ENCODE measurements at regions not wholly inside any gene's neighbourhood (a gene's known extent, or its start where the extent isn't known, plus 50 kb on each side); places are given as distances from the start of the nearest gene placed in this dataset.
"Not testable (repeated sequence)": the region's sequence is repeated elsewhere in the genome, so short reads cannot be mapped to it uniquely, and the experiment has no call there.

GRCh38 chr21:10368323-10368798, 153.0 kb upstream of the TPTE start:
- H3K4me2 ChIP-seq (ENCODE audit: unreplicated experiment); H3K4me1 ChIP-seq (ENCODE audit: insufficient read depth); in situ Hi-C loops (cut with MboI); H3K9ac ChIP-seq; DNase-seq; H3K79me2 ChIP-seq (ENCODE audit: insufficient read depth); H3K9me3 ChIP-seq (ENCODE audit: low read depth); H4K20me1 ChIP-seq (ENCODE audit: insufficient read depth); H2AFZ ChIP-seq; H3K27ac ChIP-seq; H3K9me2 ChIP-seq (ENCODE audit: insufficient read depth); H3K4me3 ChIP-seq; H3K27me3 ChIP-seq (replicated peaks; ENCODE audit: insufficient read depth); H3F3A ChIP-seq (ENCODE audit: insufficient read depth); H3K36me3 ChIP-seq (ENCODE audit: low read depth): not testable (repeated sequence)
- 39 to 42% methylated on average over 16 of the region's 16 CpGs for WGBS, 2 experiments (ENCODE audit: low coverage in 1 of 2, low lambda C conversion rate in 2 of 2, missing lambda C conversion rate in 2 of 2)

DNA sequence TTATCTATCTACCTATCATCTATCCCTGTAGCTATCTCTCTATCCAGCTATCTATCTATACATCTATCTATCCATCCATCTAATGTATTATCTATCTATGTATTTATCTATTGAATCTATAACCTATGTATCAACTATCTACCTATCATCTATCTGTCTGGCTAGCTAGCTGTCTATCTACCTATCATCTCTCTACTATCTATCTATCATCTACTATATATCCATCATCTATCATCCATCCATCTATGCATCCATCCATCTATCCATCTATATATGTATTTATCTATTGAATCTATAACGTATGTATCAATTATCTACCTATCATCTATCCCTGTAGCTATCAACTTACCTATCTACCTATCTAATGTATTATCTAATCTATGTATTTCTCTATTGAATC, 152.1 kb upstream of the TPTE start:
- H3K4me2 ChIP-seq (ENCODE audit: unreplicated experiment); H3K9me2 ChIP-seq (ENCODE audit: insufficient read depth); H3K36me3 ChIP-seq (ENCODE audit: low read depth); H3K9me3 ChIP-seq (ENCODE audit: low read depth); H3K4me3 ChIP-seq; H3F3A ChIP-seq (ENCODE audit: insufficient read depth); H3K4me1 ChIP-seq (ENCODE audit: insufficient read depth); H3K79me2 ChIP-seq (ENCODE audit: insufficient read depth); H2AFZ ChIP-seq; in situ Hi-C loops (cut with MboI); DNase-seq; H4K20me1 ChIP-seq (ENCODE audit: insufficient read depth); H3K27me3 ChIP-seq (replicated peaks; ENCODE audit: insufficient read depth); H3K9ac ChIP-seq; H3K27ac ChIP-seq: not testable (repeated sequence)
- WGBS, 2 experiments (ENCODE audit: low coverage in 1 of 2, low lambda C conversion rate in 2 of 2, missing lambda C conversion rate in 2 of 2), result 29% methylated on average over 1 of the region's 1 CpG

DNA sequence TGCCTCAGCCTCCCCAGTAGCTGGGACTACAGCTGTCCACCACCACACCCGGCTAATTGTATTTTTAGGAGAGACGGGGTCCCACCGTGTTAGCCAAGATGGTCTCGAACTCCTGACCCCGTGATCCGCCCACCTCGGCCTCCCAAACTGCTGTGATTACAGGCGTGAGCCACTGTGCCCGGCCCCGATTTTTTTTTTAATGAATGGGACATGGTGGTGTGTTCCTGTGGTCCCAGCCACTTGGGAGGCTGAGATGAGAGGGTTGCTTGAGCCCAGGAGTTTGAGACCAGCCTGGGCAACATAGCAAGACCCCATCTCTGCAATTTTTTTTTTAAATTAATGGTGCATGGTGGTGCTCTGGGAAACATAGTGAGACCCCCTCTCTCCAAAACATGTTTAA, 143.6 kb upstream of the TPTE start:
- H3K27me3 ChIP-seq (replicated peaks; ENCODE audit: insufficient read depth); H4K20me1 ChIP-seq (ENCODE audit: insufficient read depth); H3K9me3 ChIP-seq (ENCODE audit: low read depth); H3K27ac ChIP-seq; H3K9ac ChIP-seq; H3F3A ChIP-seq (ENCODE audit: insufficient read depth); H3K4me2 ChIP-seq (ENCODE audit: unreplicated experiment); H2AFZ ChIP-seq; DNase-seq; H3K9me2 ChIP-seq (ENCODE audit: insufficient read depth); in situ Hi-C loops (cut with MboI); H3K79me2 ChIP-seq (ENCODE audit: insufficient read depth); H3K4me1 ChIP-seq (ENCODE audit: insufficient read depth); H3K36me3 ChIP-seq (ENCODE audit: low read depth); H3K4me3 ChIP-seq: not testable (repeated sequence)
- 31 to 35% methylated on average over 10 of the region's 10 CpGs for WGBS, 2 experiments (ENCODE audit: low coverage in 1 of 2, low lambda C conversion rate in 2 of 2, missing lambda C conversion rate in 2 of 2)

- H3K79me2 ChIP-seq (ENCODE audit: insufficient read depth); H3K36me3 ChIP-seq (ENCODE audit: low read depth); H3K9me2 ChIP-seq (ENCODE audit: insufficient read depth); H3K4me2 ChIP-seq (ENCODE audit: unreplicated experiment); DNase-seq; in situ Hi-C loops (cut with MboI); H2AFZ ChIP-seq; H3K27ac ChIP-seq; H3K9me3 ChIP-seq (ENCODE audit: low read depth); H3K9ac ChIP-seq; H3K4me3 ChIP-seq; H3F3A ChIP-seq (ENCODE audit: insufficient read depth); H3K4me1 ChIP-seq (ENCODE audit: insufficient read depth); H3K27me3 ChIP-seq (replicated peaks; ENCODE audit: insufficient read depth); H4K20me1 ChIP-seq (ENCODE audit: insufficient read depth): not testable (repeated sequence)
- whole genome bisulfite sequencing, 2 experiments (ENCODE audit: low coverage in 1 of 2, low lambda C conversion rate in 2 of 2, missing lambda C conversion rate in 2 of 2), result 45 to 47% methylated on average over 9 of the region's 9 CpGs
Measured at GRCh38 chr21:10379816-10380215, 141.6 kb upstream of the TPTE start.

DNA sequence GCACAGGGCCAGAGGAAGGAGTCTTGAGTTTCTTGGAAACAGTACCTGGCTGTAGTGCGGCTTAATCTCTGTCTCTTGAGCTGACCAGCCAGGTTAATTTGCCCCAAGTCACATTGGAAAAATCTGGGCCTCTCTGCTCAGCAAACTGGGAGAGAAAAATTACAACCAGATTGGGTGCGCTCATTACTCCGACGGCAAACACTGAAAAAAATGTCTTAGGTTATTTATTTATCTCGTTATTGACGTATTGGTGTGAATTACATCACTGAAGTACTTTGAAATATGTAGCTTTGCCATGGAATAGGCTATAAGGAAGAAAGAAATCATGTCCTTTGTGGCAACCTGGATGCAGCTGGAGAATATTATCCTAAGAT, 139.7 kb upstream of the TPTE start:
- H3K4me2 ChIP-seq (ENCODE audit: unreplicated experiment); H3F3A ChIP-seq (ENCODE audit: insufficient read depth); H3K4me3 ChIP-seq; H2AFZ ChIP-seq; H4K20me1 ChIP-seq (ENCODE audit: insufficient read depth); H3K4me1 ChIP-seq (ENCODE audit: insufficient read depth); H3K9me3 ChIP-seq (ENCODE audit: low read depth); DNase-seq; H3K27me3 ChIP-seq (replicated peaks; ENCODE audit: insufficient read depth); H3K79me2 ChIP-seq (ENCODE audit: insufficient read depth); H3K9me2 ChIP-seq (ENCODE audit: insufficient read depth); H3K36me3 ChIP-seq (ENCODE audit: low read depth); H3K27ac ChIP-seq; H3K9ac ChIP-seq; in situ Hi-C loops (cut with MboI): not testable (repeated sequence)
- WGBS, 2 experiments (ENCODE audit: low coverage in 1 of 2, low lambda C conversion rate in 2 of 2, missing lambda C conversion rate in 2 of 2), result 42 to 43% methylated on average over 6 of the region's 6 CpGs

GRCh38 chr21:10382135-10382534, 139.2 kb upstream of the TPTE start:
- H3K4me3 ChIP-seq; H3K4me2 ChIP-seq (ENCODE audit: unreplicated experiment); DNase-seq; H3K9ac ChIP-seq; H3K79me2 ChIP-seq (ENCODE audit: insufficient read depth); H3K27me3 ChIP-seq (replicated peaks; ENCODE audit: insufficient read depth); H3F3A ChIP-seq (ENCODE audit: insufficient read depth); H3K9me2 ChIP-seq (ENCODE audit: insufficient read depth); H2AFZ ChIP-seq; in situ Hi-C loops (cut with MboI); H3K36me3 ChIP-seq (ENCODE audit: low read depth); H3K27ac ChIP-seq; H4K20me1 ChIP-seq (ENCODE audit: insufficient read depth); H3K4me1 ChIP-seq (ENCODE audit: insufficient read depth); H3K9me3 ChIP-seq (ENCODE audit: low read depth): not testable (repeated sequence)
- 34 to 35% methylated on average over 8 of the region's 8 CpGs for WGBS, 2 experiments (ENCODE audit: low coverage in 1 of 2, low lambda C conversion rate in 2 of 2, missing lambda C conversion rate in 2 of 2)

- H3K9ac ChIP-seq; H4K20me1 ChIP-seq (ENCODE audit: insufficient read depth); in situ Hi-C loops (cut with MboI); H3K27ac ChIP-seq; H3K79me2 ChIP-seq (ENCODE audit: insufficient read depth); H3F3A ChIP-seq (ENCODE audit: insufficient read depth); H3K27me3 ChIP-seq (replicated peaks; ENCODE audit: insufficient read depth); H3K4me2 ChIP-seq (ENCODE audit: unreplicated experiment); DNase-seq; H3K4me3 ChIP-seq; H3K4me1 ChIP-seq (ENCODE audit: insufficient read depth); H3K36me3 ChIP-seq (ENCODE audit: low read depth); H2AFZ ChIP-seq; H3K9me2 ChIP-seq (ENCODE audit: insufficient read depth); H3K9me3 ChIP-seq (ENCODE audit: low read depth): not testable (repeated sequence)
- WGBS, 2 experiments (ENCODE audit: low coverage in 1 of 2, low lambda C conversion rate in 2 of 2, missing lambda C conversion rate in 2 of 2), result 31 to 37% methylated on average over 5 of the region's 5 CpGs
Measured at GRCh38 chr21:10382580-10382979, 138.8 kb upstream of the TPTE start.

DNA sequence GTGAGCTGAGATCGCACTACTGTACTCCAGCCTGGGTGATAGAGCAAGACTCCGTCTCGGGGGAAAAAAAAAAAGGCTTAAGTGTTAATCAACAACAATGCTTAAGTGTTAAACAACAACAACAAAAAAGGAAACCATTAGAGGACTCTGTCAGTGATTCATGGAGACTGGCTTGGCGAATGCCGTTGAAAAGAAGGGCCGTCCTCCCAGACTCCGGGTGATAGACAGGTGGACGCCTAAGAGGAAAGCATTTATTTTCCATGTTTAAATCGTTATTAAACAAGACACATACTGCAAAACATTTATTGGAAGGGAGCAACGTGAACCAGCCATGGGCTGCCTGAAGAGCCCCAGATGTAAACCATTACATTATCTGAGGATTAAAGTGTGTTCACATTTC, 137.8 kb upstream of the TPTE start:
- H3K36me3 ChIP-seq (ENCODE audit: low read depth); H3K79me2 ChIP-seq (ENCODE audit: insufficient read depth); H3K9me3 ChIP-seq (ENCODE audit: low read depth); H3K9me2 ChIP-seq (ENCODE audit: insufficient read depth); H3F3A ChIP-seq (ENCODE audit: insufficient read depth); H2AFZ ChIP-seq; in situ Hi-C loops (cut with MboI); H3K27me3 ChIP-seq (replicated peaks; ENCODE audit: insufficient read depth); H3K27ac ChIP-seq; H3K9ac ChIP-seq; H4K20me1 ChIP-seq (ENCODE audit: insufficient read depth); H3K4me2 ChIP-seq (ENCODE audit: unreplicated experiment); H3K4me3 ChIP-seq; H3K4me1 ChIP-seq (ENCODE audit: insufficient read depth); DNase-seq: not testable (repeated sequence)
- 46 to 52% methylated on average over 10 of the region's 10 CpGs for WGBS, 2 experiments (ENCODE audit: low coverage in 1 of 2, low lambda C conversion rate in 2 of 2, missing lambda C conversion rate in 2 of 2)
